ENCODE measurements at regions not wholly inside any gene's neighbourhood (a gene's known extent, or its start where the extent isn't known, plus 50 kb on each side); places are given as distances from the start of the nearest gene placed in this dataset.

DNA sequence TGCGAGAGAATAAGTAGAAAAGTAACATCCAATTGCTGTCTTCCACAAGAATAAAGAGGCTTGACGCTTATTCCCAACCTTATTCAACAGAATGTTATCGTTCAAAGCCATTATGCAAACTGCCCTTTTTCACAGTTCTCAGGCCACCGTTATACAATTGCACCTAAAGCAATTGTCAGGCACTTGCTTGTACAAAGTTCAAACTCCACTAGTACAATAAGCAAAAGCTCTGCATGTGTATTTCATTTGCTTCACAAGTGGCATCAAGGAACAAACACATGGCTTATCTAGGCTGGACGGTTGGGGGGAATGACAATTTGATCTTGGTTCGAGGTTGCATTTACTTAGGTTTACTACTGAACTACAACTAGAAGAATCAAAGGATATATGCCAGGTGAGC is 815.6 kb downstream of the EFNB2 start:
- TF ChIP-seq EZH2 (IDR thresholded peaks at IDR 0.05; ENCODE audit: insufficient read depth, poor library complexity, severe bottlenecking): no peak
- no peak for TF ChIP-seq EZH2phosphoT487 (IDR thresholded peaks at IDR 0.05; ENCODE audit: insufficient read depth, low read depth)
